Ovary (tissue), 3 donors: ENCODE measurements at regions not wholly inside any gene's neighbourhood (a gene's known extent, or its start where the extent isn't known, plus 50 kb on each side); places are given as distances from the start of the nearest gene placed in this dataset.

ENCODE experiments used
- CTCF ChIP-seq, 3 donors: fragments of 450-650 bp in 2 of 3; fragments of 200-600 bp in 1 of 3; IDR thresholded peaks; one replicate each; pipeline versions ENCODE4 v1.5.1 to v1.8.0; 2016 to 2022; ENCODE audit warnings: antibody characterized with exemption in 3 of 3, mild to moderate bottlenecking in 1 of 3
- EP300 ChIP-seq: sonication (generic); formaldehyde crosslinking; IDR thresholded peaks from one replicate; pipeline ENCODE4 v1.6.1; 2017; ENCODE audit warnings: antibody characterized with exemption
- POLR2A ChIP-seq: fragments of 450-650 bp; IDR thresholded peaks from one replicate; pipeline ENCODE4 v1.6.1; 2017; ENCODE audit warnings: antibody characterized with exemption, mild to moderate bottlenecking, moderate library complexity
- donor health status: DM: no; HTN: no; CAD: no.

GRCh38 chr12:60043236-60043635 is 447.4 kb downstream of the SLC16A7 start:
- TF ChIP-seq POLR2A = no peak
- TF ChIP-seq CTCF (IDR thresholded peaks at IDR 0.05) = no peak
- no peak for TF ChIP-seq EP300
